ENCODE measurements at regions not wholly inside any gene's neighbourhood (a gene's known extent, or its start where the extent isn't known, plus 50 kb on each side); places are given as distances from the start of the nearest gene placed in this dataset.

GRCh38 chr2:11919953-11920352 lies 173.5 kb downstream of the LPIN1 start:
- no peak for TF ChIP-seq POLR2A (IDR thresholded peaks at IDR 0.05; ENCODE audit: low read depth, low read length)
- TF ChIP-seq CTCF (IDR thresholded peaks at IDR 0.05; ENCODE audit: extremely low read depth in 1 of 2, insufficient read depth in 1 of 2, low read depth in 1 of 2, low read length in 2 of 2), result no peak
- TF ChIP-seq, protein P1, sequence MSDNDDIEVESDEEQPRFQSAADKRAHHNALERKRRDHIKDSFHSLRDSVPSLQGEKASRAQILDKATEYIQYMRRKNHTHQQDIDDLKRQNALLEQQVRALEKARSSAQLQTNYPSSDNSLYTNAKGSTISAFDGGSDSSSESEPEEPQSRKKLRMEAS (IDR thresholded peaks at IDR 0.05; ENCODE audit: insufficient read depth, insufficient read length), result no peak
- no peak for TF ChIP-seq EZH2 (IDR thresholded peaks at IDR 0.05; ENCODE audit: borderline replicate concordance, low read depth, low read length, severe bottlenecking)
- no peak for TF ChIP-seq POLR2AphosphoS5 (IDR thresholded peaks at IDR 0.05; ENCODE audit: insufficient read depth, low read depth, low read length)
- TF ChIP-seq FOS (IDR thresholded peaks at IDR 0.05; ENCODE audit: borderline replicate concordance, insufficient read depth, low read length), result no peak
- no peak for TF ChIP-seq GATA2 (IDR thresholded peaks at IDR 0.05; ENCODE audit: insufficient read depth, insufficient read length, low read depth, low read length)
- TF ChIP-seq JUN (IDR thresholded peaks at IDR 0.05; ENCODE audit: borderline replicate concordance, insufficient read depth, insufficient read length, low read depth), result no peak
- TF ChIP-seq MYC (IDR thresholded peaks at IDR 0.05; ENCODE audit: low read depth, low read length), result no peak

Data from endothelial cell of umbilical vein (primary cell).